Medulla oblongata (tissue), 1 donor: ENCODE measurements at regions not wholly inside any gene's neighbourhood (a gene's known extent, or its start where the extent isn't known, plus 50 kb on each side); places are given as distances from the start of the nearest gene placed in this dataset.

ENCODE experiments used
- DNase-seq: peaks from one replicate; pipeline ENCODE4 v3.0.0-alpha.2; 2015; ENCODE audit errors: extremely low spot score

- DNase-seq = no peak
Measured at GRCh38 chr3:21140785-21141184, 610.2 kb downstream of the ZNF385D start.

GRCh38 chr3:21138085-21138484 lies 612.9 kb downstream of the ZNF385D start:
- no peak for DNase-seq

- no peak for DNase-seq
Measured at GRCh38 chr3:21132896-21133295, 618.1 kb downstream of the ZNF385D start.

- DNase-seq = no peak
Measured at GRCh38 chr3:21120826-21121225, 630.2 kb downstream of the ZNF385D start.

DNA sequence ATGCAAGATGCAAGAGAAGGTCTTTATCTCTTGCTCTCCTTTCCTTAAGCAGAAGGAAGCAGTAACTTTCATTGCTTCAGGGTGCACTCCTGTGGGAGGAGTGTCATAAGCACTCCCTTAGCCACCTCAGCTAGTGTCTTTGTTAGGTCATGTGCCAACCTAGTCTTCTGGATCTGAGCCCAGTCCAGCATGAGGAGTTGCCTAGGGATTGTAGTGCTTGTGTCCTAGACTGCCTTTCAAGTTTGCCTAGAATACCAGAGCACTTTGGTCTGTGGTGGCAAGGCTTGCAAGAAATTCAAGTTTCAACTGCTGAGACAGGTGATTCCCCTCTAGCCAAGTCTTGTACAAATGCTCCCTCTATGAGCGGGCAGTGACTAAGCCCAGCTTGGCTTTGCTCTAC lies 633.6 kb downstream of the ZNF385D start:
- no peak for DNase-seq

- DNase-seq = no peak
Measured at GRCh38 chr3:21109056-21109455, 642.0 kb downstream of the ZNF385D start.

GRCh38 chr3:21105784-21106183 lies 645.2 kb downstream of the ZNF385D start:
- no peak for DNase-seq

DNA sequence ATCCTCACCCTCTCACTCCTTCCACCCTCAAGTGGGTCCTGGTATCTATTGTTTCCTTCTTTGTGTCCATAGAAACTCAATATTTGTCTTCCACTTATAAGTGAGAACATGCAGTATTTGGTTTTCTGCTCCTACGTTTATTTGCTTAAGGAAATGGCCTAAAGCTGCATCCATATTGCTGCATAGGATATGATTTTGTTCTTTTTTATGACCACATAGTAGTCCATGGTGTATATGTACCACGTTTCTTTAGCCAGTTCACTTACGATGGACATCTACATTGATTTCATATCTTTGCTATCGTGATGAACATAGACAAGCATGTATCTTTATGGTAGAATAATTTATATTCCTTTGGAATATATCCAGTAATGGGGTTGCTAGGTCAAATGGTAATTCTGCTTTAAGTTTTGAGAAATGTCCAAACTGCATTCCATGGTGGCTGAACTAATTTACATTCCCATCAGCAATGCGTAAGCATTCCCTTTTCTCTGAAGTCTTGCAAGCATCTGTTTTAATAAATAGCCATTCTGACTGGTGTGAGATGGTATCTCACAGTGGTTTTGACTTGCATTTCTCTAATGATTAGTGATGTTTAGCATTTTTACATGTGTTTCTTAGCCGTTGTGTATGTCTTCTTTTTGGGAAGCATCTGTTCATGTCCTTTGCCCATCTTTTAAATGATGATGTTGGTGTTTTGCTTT lies 650.2 kb downstream of the ZNF385D start:
- DNase-seq = no peak

- no peak for DNase-seq
Measured at GRCh38 chr3:21094686-21095085, 656.3 kb downstream of the ZNF385D start.

DNA sequence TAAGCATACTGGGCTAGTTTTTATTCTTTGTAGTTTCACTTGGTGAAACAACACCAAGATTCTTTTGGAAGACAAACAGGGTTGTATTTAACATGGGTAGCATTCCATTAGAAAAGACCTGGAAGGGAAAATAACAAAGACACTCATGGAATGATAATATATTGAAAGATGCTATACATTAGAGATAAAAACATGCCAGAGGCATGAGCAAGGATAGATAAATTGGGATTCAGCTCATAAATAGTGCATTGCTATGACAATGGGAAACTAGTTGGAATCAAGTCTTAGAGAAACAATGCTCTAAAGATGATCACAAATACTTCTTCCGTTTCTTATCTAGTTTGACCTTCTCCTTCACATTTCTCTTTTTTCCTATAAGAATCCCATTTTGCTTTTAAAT lies 677.4 kb downstream of the ZNF385D start:
- DNase-seq = no peak

- no peak for DNase-seq
Measured at GRCh38 chr3:21067031-21067813, 683.8 kb downstream of the ZNF385D start.

GRCh38 chr3:21062831-21063294 lies 688.1 kb downstream of the ZNF385D start:
- no peak for DNase-seq

GRCh38 chr3:21059404-21059803 lies 691.6 kb downstream of the ZNF385D start:
- DNase-seq = no peak

DNA sequence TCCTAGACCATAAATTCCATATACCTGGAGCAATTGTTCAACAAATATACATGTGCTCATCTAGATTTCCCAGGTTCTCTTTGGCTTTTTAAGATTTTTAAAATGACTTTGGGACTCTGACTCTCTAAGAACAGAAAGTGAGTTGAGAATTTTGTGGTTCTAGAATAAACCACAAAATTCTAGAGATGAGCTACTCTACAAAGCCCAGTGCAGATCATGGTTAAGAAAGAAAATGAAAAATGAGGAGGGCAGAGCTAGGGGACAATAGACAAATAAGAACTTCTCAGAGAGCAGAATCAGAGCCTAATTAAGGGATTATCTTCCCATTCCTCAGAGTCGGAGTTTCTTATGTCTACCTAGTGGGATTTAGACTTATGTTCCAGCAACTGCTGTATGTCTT lies 694.7 kb downstream of the ZNF385D start:
- no peak for DNase-seq

- no peak for DNase-seq
Measured at GRCh38 chr3:21055015-21055414, 696.0 kb downstream of the ZNF385D start.

DNA sequence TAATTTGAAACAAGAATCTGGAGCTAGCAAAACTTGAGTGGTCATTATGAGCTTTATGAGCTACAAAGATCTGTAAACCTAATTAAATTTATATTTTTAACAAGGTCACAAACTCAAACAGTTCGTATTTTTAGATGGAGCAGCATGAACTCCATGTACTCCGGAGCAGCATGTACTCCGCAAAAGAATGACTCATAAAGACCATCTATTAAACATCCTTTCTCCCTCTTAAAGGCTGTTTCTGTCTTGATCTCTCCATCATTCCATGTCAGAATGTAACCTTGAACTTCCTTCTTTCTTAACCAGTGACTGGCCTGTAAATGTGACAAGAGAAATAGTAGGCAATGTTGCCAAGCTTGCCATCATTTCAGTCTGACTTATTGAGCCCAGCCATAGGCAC lies 696.9 kb downstream of the ZNF385D start:
- DNase-seq = no peak

DNA sequence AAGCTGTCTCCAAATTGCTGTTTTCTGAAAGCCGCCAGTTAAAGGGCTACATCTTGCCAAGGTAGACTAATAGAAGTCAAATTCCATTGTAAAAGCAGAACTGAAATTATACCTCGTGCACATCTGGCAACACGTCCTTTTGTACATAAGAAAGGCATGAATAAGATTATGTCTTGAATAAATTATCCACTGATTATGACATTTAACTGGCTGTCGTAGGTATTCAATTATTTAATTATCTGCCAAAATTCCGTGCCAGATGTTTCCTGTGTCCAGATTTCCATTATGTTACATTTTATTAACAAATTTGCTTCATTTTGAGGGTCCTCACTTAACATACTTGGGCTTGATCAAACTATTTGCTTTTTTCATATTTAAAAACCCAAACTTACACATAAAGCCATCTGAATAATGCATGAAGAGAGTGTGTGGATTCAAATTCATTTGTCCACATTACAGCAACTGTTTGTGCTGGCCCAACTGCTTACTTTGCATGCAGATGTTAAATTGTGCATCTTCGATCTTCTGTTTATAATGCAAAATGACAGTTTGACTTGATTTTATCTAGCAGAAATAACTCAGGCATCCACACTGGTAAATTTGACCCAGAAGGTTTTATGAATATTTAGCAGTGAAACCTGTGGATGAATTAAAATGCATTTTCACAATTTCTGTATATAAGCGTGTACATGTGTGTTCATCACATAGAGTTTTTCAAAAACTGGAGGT lies 701.5 kb downstream of the ZNF385D start:
- no peak for DNase-seq

GRCh38 chr3:21043139-21043538 lies 707.9 kb downstream of the ZNF385D start:
- no peak for DNase-seq

DNA sequence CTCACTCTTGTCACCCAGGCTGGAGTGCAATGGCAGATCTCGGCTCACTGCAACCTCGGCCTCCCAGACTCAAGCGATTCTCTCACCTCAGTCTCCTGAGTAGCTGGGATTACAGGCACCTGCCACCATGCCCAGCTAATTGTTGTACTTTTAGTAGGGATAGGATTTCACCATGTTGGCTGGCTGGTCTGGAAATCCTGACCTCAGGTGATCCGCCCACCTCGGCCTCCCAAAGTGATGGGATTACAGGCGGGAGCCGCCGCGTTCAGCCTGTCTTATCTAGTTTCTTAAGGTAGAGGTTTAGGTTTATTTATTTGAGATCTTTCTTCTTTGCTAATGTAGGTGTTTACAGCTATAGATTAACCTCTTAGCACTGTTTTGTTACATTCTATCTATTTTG lies 708.8 kb downstream of the ZNF385D start:
- no peak for DNase-seq

DNA sequence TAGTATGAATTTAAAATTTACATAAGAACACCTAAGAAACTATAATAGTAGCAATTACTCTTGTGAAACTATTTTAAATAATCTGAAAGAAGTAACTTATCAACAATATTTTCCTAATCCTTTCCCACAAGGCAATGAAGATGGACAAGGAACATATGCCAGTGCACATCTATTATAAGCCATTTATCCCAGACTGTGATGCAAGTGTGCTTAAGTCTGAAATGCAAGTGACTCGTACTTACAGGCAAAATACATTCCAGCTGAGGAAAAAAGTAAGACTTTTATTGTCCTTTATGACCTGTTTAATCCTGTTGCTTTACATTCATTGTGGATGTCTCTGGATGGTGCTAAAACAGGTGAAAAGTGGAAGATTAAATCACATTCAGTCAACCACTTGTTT lies 709.4 kb downstream of the ZNF385D start:
- no peak for DNase-seq

- DNase-seq = no peak
Measured at GRCh38 chr3:21036888-21037287, 714.1 kb downstream of the ZNF385D start.

GRCh38 chr3:21028412-21028811 lies 722.6 kb downstream of the ZNF385D start:
- DNase-seq = no peak

DNA sequence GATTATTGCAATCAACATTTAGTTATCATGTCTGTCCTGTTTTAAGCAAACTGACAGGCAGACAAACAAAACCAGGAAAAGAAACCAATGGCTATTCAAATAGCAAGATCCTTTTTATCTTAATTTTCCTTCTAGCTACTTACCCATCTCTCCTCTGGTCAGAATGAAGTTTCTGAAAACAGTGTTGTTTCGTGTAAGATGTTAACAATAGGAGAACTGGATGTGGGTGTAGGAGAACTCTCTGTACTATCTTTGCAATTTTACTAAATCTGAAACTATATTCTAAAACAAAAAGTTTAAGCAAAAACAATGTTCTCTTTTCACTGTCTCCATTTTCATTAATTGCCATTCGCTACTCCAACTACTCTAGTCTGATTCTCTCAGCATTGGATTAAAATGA lies 726.4 kb downstream of the ZNF385D start:
- DNase-seq = no peak
